HepG2 (cell line): ENCODE measurements at regions not wholly inside any gene's neighbourhood (a gene's known extent, or its start where the extent isn't known, plus 50 kb on each side); places are given as distances from the start of the nearest gene placed in this dataset.

ENCODE experiments used
- ATAC-seq: fragments of 200-7000 bp; cut with Tn5 transposase; 3 replicates; pipeline ENCODE4 v1.9.1; 2020; ENCODE audit warnings: mild to moderate bottlenecking, moderate library complexity
- BruUV-seq: library from RNA; stranded (reverse); fragments of 400-500 nt; replicated peaks from 2 replicates; lab custom pipeline; 2021; lab: Mats Ljungman, UMichigan
- CTCF ChIA-PET: fragments of 300-600 bp; formaldehyde crosslinking; extraction: SDS; loops from one replicate; lab custom pipeline; 2021; ENCODE audit warnings: low total read pairs, inconsistent platforms, low intra/inter-chr PET ratio; lab: Yijun Ruan, JAX
- POLR2A ChIA-PET: fragments of 350-600 bp; sonication (Branson Sonifier 250); formaldehyde crosslinking; loops from one replicate; lab custom pipeline; 2020; ENCODE audit warnings: antibody characterized with exemption, inconsistent platforms; lab: Yijun Ruan, JAX
- DNase-seq: peaks from one replicate; pipeline ENCODE4 v3.0.0-alpha.2; 2015; ENCODE audit warnings: low spot score
- FAIRE-seq: peaks from 3 replicates; lab custom pipeline; 2011; peaks lifted over from hg19 to GRCh38; lab: Jason Lieb, UNC
- H2AFZ ChIP-seq: one replicate; pipeline ENCODE4 v1.6.1; 2011; ENCODE audit warnings: low read length, inconsistent platforms
- H3K27ac ChIP-seq: fragments of 300-600 bp; 3 replicates; pipeline ENCODE4 v1.8.0; 2011; ENCODE audit warnings: mixed run types, mild to moderate bottlenecking, mixed read lengths, low read length, inconsistent platforms; ENCODE audit not compliant: insufficient read depth; ENCODE audit errors: extremely low read length
- H3K27me3 ChIP-seq, 2 experiments: fragments of 200-600 bp in 1 of 2; 2 replicates in 1 of 2; 3 replicates in 1 of 2; pipeline versions ENCODE4 v1.6.0 to v1.8.0; 2011; ENCODE audit warnings: low read length in 2 of 2, mild to moderate bottlenecking in 2 of 2, moderate library complexity in 2 of 2, inconsistent platforms in 1 of 2; ENCODE audit not compliant: insufficient read depth in 2 of 2, control insufficient read depth in 1 of 2
- H3K36me3 ChIP-seq, 2 experiments: fragments of 200-600 bp in 1 of 2; replicated peaks in 1 of 2; 2 replicates in 1 of 2; 3 replicates in 1 of 2; pipeline versions ENCODE4 v1.5.1 to v1.8.0; 2011; ENCODE audit warnings: low read length in 2 of 2, inconsistent platforms in 1 of 2; ENCODE audit not compliant: insufficient read depth in 2 of 2, control insufficient read depth in 1 of 2
- H3K4me1 ChIP-seq: 2 replicates; pipeline ENCODE4 v1.5.1; 2012; ENCODE audit warnings: low read length, inconsistent platforms; ENCODE audit not compliant: insufficient read depth
- H3K4me2 ChIP-seq: 2 replicates; pipeline ENCODE4 v1.6.0; 2011; ENCODE audit warnings: low read depth, low read length, inconsistent platforms
- H3K4me3 ChIP-seq, 3 experiments: fragments of 200-600 bp in 1 of 3; sonication (generic), shearing (Covaris generic) in 1 of 3; replicated peaks in 1 of 3; 2 replicates each; pipeline ENCODE4 v1.5.1; 2011 to 2016; ENCODE audit warnings: low read length in 3 of 3, inconsistent platforms in 2 of 3, low read depth in 2 of 3, mild to moderate bottlenecking in 2 of 3, control low read depth in 1 of 3, mixed read lengths in 1 of 3; ENCODE audit not compliant: insufficient read depth in 1 of 3
- H3K79me2 ChIP-seq: one replicate; pipeline ENCODE4 v1.6.1; 2011; ENCODE audit warnings: low read length, inconsistent platforms; ENCODE audit not compliant: insufficient read depth
- H3K9ac ChIP-seq: 2 replicates; pipeline ENCODE4 v1.6.0; 2011; ENCODE audit warnings: mild to moderate bottlenecking, low read depth, low read length, inconsistent platforms; ENCODE audit not compliant: insufficient read depth
- H3K9me3 ChIP-seq: 2 replicates; pipeline ENCODE4 v1.5.1; 2012; ENCODE audit warnings: mild to moderate bottlenecking, low read length
- H4K20me1 ChIP-seq: 2 replicates; pipeline ENCODE4 v1.6.0; 2011; ENCODE audit warnings: inconsistent platforms, mild to moderate bottlenecking, low read length, moderate library complexity; ENCODE audit not compliant: insufficient read depth
- ARID2 ChIP-seq: sonication (generic); formaldehyde crosslinking; IDR thresholded peaks from 2 replicates; pipeline ENCODE4 v1.8.1; 2022; ENCODE audit warnings: mild to moderate bottlenecking, missing genetic modification reagents, borderline replicate concordance
- DDIT3 ChIP-seq: sonication (generic); formaldehyde crosslinking; IDR thresholded peaks from 2 replicates; pipeline ENCODE4 v1.4.0; 2020; ENCODE audit warnings: mild to moderate bottlenecking, missing genetic modification reagents
- GFI1 ChIP-seq: sonication (generic); formaldehyde crosslinking; IDR thresholded peaks from 2 replicates; pipeline ENCODE4 v1.5.0; 2020; ENCODE audit warnings: missing genetic modification reagents, mild to moderate bottlenecking, borderline replicate concordance
- ISL2 ChIP-seq: sonication (generic); formaldehyde crosslinking; IDR thresholded peaks from 2 replicates; pipeline ENCODE4 v1.5.0; 2020; ENCODE audit warnings: missing genetic modification reagents
- NCOR1 ChIP-seq: fragments of 200-600 bp; sonication (generic); IDR thresholded peaks from 2 replicates; pipeline ENCODE4 v1.7.0; 2017; ENCODE audit warnings: antibody characterized with exemption, low read length, borderline replicate concordance
- NFIC ChIP-seq: IDR thresholded peaks from 2 replicates; pipeline ENCODE4 v1.6.1; 2012; ENCODE audit warnings: mild to moderate bottlenecking, low read length, inconsistent platforms
- POLR2A ChIP-seq, 2 experiments: IDR thresholded peaks; 2 replicates each; pipeline ENCODE4 v1.6.1; 2011; ENCODE audit warnings: low read depth in 2 of 2, low read length in 2 of 2, mild to moderate bottlenecking in 1 of 2, moderate library complexity in 1 of 2; ENCODE audit not compliant: insufficient read depth in 1 of 2
- POLR2G ChIP-seq: fragments of 200-400 bp; formaldehyde crosslinking; IDR thresholded peaks from 2 replicates; pipeline ENCODE4 v1.6.1; 2018; ENCODE audit warnings: mild to moderate bottlenecking, low read depth, low read length, moderate library complexity
- RBFOX2 ChIP-seq: fragments of 200-400 bp; formaldehyde crosslinking; IDR thresholded peaks from 2 replicates; pipeline ENCODE4 v1.6.1; 2017; ENCODE audit warnings: low read depth, mild to moderate bottlenecking, low read length
- SRF ChIP-seq: IDR thresholded peaks from 2 replicates; pipeline ENCODE4 v1.6.1; 2011; ENCODE audit warnings: mild to moderate bottlenecking, low read depth, low read length, moderate library complexity
- SSRP1 ChIP-seq: IDR thresholded peaks from 2 replicates; pipeline ENCODE4 v1.6.1; 2016; ENCODE audit warnings: control low read depth
- TP53 ChIP-seq: sonication (generic); formaldehyde crosslinking; conservative IDR thresholded peaks from 2 replicates; pipeline ENCODE4 v1.4.0; 2020; ENCODE audit warnings: missing genetic modification reagents
- YEATS4 ChIP-seq: sonication (generic); formaldehyde crosslinking; IDR thresholded peaks from 2 replicates; pipeline ENCODE4 v1.4.0; 2020; ENCODE audit warnings: missing genetic modification reagents, borderline replicate concordance
- ZFP91 ChIP-seq: sonication (generic); formaldehyde crosslinking; IDR thresholded peaks from 2 replicates; pipeline ENCODE4 v1.9.0; 2022; ENCODE audit warnings: missing genetic modification reagents, mild to moderate bottlenecking, borderline replicate concordance
- ZNF460 ChIP-seq: sonication (generic); formaldehyde crosslinking; IDR thresholded peaks from 2 replicates; pipeline ENCODE4 v1.5.1; 2020; ENCODE audit warnings: missing genetic modification reagents, mild to moderate bottlenecking, borderline replicate concordance
- ZNF503 ChIP-seq: sonication (generic); formaldehyde crosslinking; IDR thresholded peaks from 2 replicates; pipeline ENCODE4 v1.4.0; 2020; ENCODE audit warnings: missing genetic modification reagents
- ZNF563 ChIP-seq: sonication (generic); formaldehyde crosslinking; IDR thresholded peaks from 2 replicates; pipeline ENCODE4 v1.8.0; 2022; ENCODE audit warnings: mild to moderate bottlenecking, moderate library complexity, missing genetic modification reagents
- ZNF660 ChIP-seq: sonication (generic); formaldehyde crosslinking; IDR thresholded peaks from 2 replicates; pipeline ENCODE4 v1.5.1; 2020; ENCODE audit warnings: mild to moderate bottlenecking, low read depth, missing genetic modification reagents, borderline replicate concordance
- ZNF672 ChIP-seq: sonication (generic); formaldehyde crosslinking; IDR thresholded peaks from 2 replicates; pipeline ENCODE4 v1.8.1; 2022; ENCODE audit warnings: missing genetic modification reagents
- ZNF749 ChIP-seq: sonication (generic); formaldehyde crosslinking; IDR thresholded peaks from 2 replicates; pipeline ENCODE4 v1.8.0; 2022; ENCODE audit warnings: mild to moderate bottlenecking, missing genetic modification reagents, moderate library complexity, borderline replicate concordance
- ZNF879 ChIP-seq: sonication (generic); formaldehyde crosslinking; IDR thresholded peaks from 2 replicates; pipeline ENCODE4 v1.8.1; 2023; ENCODE audit warnings: missing genetic modification reagents
- ZSCAN30 ChIP-seq: sonication (generic); formaldehyde crosslinking; IDR thresholded peaks from 2 replicates; pipeline ENCODE4 v1.5.0; 2020; ENCODE audit warnings: mild to moderate bottlenecking, missing genetic modification reagents
- in situ Hi-C: cut with HindIII; loops from 2 replicates; pipeline ENCODE4 v1.10.0; 2017; ENCODE audit warnings: low pct_unique_long_range_greater_than_20kb; ENCODE audit not compliant: extremely low pct_ligation_motif_present
- intact Hi-C: fragments of 100-400 bp; cut with micrococcal nuclease; formaldehyde crosslinking; loops from one replicate; pipeline ENCODE4 v1.10.0; 2022; ENCODE audit not compliant: unreplicated experiment

GRCh38 chr5:42875211-42875610 is 63.5 kb upstream of the SELENOP start:
- ChIA-PET POLR2A (interaction anchor here (0.7 to 13.5 kb wide), 14 partner anchors 14 to 971 kb away, joined by 3 to 263 read pairs (median 7); partner anchors contain the start of genes RIMOC1 and SELENOP), CTCF (no interaction called here)
- H3K79me2 ChIP-seq = peaks cover 82% of the 10 kb centered on the region
- H4K20me1 ChIP-seq = no peaks in the 10 kb centered on the region
- intact Hi-C loops = loop anchor here (1.0 kb wide), 1 partner anchor 63 kb away; no protein-coding TSS in a partner anchor
- no peaks in the 10 kb centered on the region for H3K9me3 ChIP-seq
- peak overlapping the region; percentile 77 for H3K9ac ChIP-seq
- TSS peak; percentile 80 for BruUV-seq
- H3K27me3 ChIP-seq = no peaks in the 10 kb centered on the region
- FAIRE-seq = no peak
- ATAC-seq = peak; percentile 58
- H2AFZ ChIP-seq = no peak overlapping the region
- H3K4me3 ChIP-seq = peak overlapping the region; percentile 28 to 60 (median 54); a peak in 5 of 6 replicates
- no peak for DNase-seq
- peak overlapping the region; percentile 83 for H3K4me2 ChIP-seq
- in situ Hi-C loops = loop anchor here (5.0 kb wide), 1 partner anchor 53 kb away; no protein-coding TSS in a partner anchor
- H3K4me1 ChIP-seq = peaks cover 97% of the 10 kb centered on the region
- H3K27ac ChIP-seq = peak overlapping the region; percentile 99
- no peaks in the 10 kb centered on the region for H3K36me3 ChIP-seq
- TF ChIP-seq NCOR1 (peak; percentile 16; the same call in 1 of the 2 replicates), NFIC (0 out of 2 replicates have a peak, but pooled peaks have one; percentile 7), ZNF749 (CRISPR knock-in tag) (no peak), ZSCAN30 (CRISPR knock-in tag) (no peak; the same call in 1 of the 2 replicates), ZNF503 (no peak), ZNF879 (no peak), DDIT3 (CRISPR knock-in tag) (no peak), ZFP91 (CRISPR knock-in tag) (no peak), TP53 (no peak), RBFOX2 (0 out of 2 replicates have a peak, but pooled peaks have one; percentile 30), ZNF460 (CRISPR knock-in tag) (no peak), POLR2G (peak; percentile 52; the same call in 1 of the 2 replicates), SSRP1 (no peak), ZNF660 (CRISPR knock-in tag) (no peak), YEATS4 (peak; percentile 7; the same call in 1 of the 2 replicates), ZNF672 (CRISPR knock-in tag) (no peak), POLR2A (IDR thresholded peaks at IDR 0.05; ENCODE audit: insufficient read depth in 1 of 2, low read depth in 2 of 2, low read length in 2 of 2) (peak in 1 of 2 experiments; percentile 37; a peak in 1 of 4 replicates), ZNF563 (CRISPR knock-in tag) (no peak), ISL2 (CRISPR knock-in tag) (no peak), ARID2 (CRISPR knock-in tag) (no peak), SRF (peak; percentile 31; the same call in 1 of the 2 replicates), GFI1 (0 out of 2 replicates have a peak, but pooled peaks have one; percentile 16)
